ENCODE measurements at regions not wholly inside any gene's neighbourhood (a gene's known extent, or its start where the extent isn't known, plus 50 kb on each side); places are given as distances from the start of the nearest gene placed in this dataset.

DNA sequence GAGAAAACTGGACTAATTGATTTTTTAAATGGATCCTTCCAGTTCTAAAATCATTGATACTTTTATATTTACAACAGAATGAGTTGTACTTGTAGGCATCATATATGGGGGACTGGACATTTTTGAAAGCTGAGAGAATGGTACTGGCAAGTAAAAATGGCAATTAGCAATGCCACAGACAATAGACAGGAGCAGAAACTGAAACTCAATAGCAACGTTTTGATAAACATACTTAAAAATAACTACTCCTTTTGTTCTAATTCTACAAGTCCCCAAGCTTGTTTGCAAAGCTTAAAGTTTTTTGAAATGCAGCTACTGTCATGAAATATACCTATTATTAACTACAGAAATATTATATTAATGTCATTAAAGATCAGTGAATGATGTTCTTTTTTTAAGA, 52.8 kb upstream of the FBXL7 start:
- H3K9ac ChIP-seq (ENCODE audit: low read depth, low read length): no peak overlapping the region
- H3K4me1 ChIP-seq (ENCODE audit: insufficient read depth, low read length): no peaks in the 10 kb centered on the region
- H3K36me3 ChIP-seq (ENCODE audit: insufficient read depth, low read length): no peaks in the 10 kb centered on the region
- H3K9me3 ChIP-seq (ENCODE audit: control insufficient read depth, insufficient read depth, low read length): no peaks in the 10 kb centered on the region

- no peaks in the 10 kb centered on the region for H3K4me1 ChIP-seq (ENCODE audit: insufficient read depth, low read length)
- H3K36me3 ChIP-seq (ENCODE audit: insufficient read depth, low read length): no peaks in the 10 kb centered on the region
- no peaks in the 10 kb centered on the region for H3K9me3 ChIP-seq (ENCODE audit: control insufficient read depth, insufficient read depth, low read length)
- no peak overlapping the region for H3K9ac ChIP-seq (ENCODE audit: low read depth, low read length)
Observed at GRCh38 chr5:15446552-15446951, 53.4 kb upstream of the FBXL7 start.

DNA sequence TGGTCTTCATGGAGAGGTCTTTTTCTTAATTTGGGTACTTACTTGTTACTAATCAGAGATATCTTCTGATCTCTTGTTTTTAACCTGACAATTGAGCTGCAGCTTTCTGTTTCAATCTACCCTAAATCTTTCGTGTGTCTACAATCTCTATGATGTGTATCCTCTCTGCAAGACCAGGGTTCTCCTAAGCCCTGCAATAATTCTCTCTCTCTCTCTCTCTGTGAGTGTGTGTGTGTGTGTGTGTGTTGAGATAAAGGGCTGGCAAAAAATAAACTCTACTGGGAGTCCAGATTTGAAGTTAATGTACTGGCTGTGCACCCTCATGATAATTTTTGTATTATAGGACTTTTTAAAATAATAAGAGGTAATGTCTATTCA, 57.8 kb upstream of the FBXL7 start:
- H3K9ac ChIP-seq (ENCODE audit: low read depth, low read length): no peak overlapping the region
- H3K36me3 ChIP-seq (ENCODE audit: insufficient read depth, low read length): no peaks in the 10 kb centered on the region
- no peaks in the 10 kb centered on the region for H3K4me1 ChIP-seq (ENCODE audit: insufficient read depth, low read length)
- no peaks in the 10 kb centered on the region for H3K9me3 ChIP-seq (ENCODE audit: control insufficient read depth, insufficient read depth, low read length)

GRCh38 chr5:15441433-15442192, 58.4 kb upstream of the FBXL7 start:
- Histone ChIP-seq H3K9me3 (ENCODE audit: control insufficient read depth, insufficient read depth, low read length) (no peaks in the 10 kb centered on the region), H3K36me3 (ENCODE audit: insufficient read depth, low read length) (no peaks in the 10 kb centered on the region), H3K9ac (ENCODE audit: low read depth, low read length) (no peak overlapping the region), H3K4me1 (ENCODE audit: insufficient read depth, low read length) (no peaks in the 10 kb centered on the region)

GRCh38 chr5:15440434-15440833, 59.5 kb upstream of the FBXL7 start:
- no peaks in the 10 kb centered on the region for H3K4me1 ChIP-seq (ENCODE audit: insufficient read depth, low read length)
- H3K36me3 ChIP-seq (ENCODE audit: insufficient read depth, low read length): no peaks in the 10 kb centered on the region
- no peaks in the 10 kb centered on the region for H3K9me3 ChIP-seq (ENCODE audit: control insufficient read depth, insufficient read depth, low read length)
- H3K9ac ChIP-seq (ENCODE audit: low read depth, low read length): no peak overlapping the region

DNA sequence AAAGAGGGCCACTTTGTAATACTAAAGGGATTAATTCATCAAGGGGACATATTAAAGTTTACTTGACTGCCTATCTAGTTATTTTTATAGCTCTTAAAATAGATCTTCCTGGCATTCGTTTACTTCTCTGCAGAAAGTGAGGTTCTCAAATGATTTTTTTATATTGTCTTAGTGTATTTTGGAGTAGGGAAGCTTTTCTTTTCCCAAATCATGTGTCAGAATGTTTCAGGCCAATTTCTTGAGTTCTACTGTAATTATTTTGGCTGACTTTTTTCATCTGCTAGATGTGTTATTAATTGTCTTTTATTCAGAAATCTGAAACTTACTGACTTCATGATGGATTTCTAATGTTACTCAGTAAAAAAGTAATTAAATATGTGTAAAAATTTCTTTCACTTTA, 60.2 kb upstream of the FBXL7 start:
- Histone ChIP-seq H3K9ac (ENCODE audit: low read depth, low read length) (no peak overlapping the region), H3K9me3 (ENCODE audit: control insufficient read depth, insufficient read depth, low read length) (no peaks in the 10 kb centered on the region), H3K36me3 (ENCODE audit: insufficient read depth, low read length) (no peaks in the 10 kb centered on the region), H3K4me1 (ENCODE audit: insufficient read depth, low read length) (no peaks in the 10 kb centered on the region)

DNA sequence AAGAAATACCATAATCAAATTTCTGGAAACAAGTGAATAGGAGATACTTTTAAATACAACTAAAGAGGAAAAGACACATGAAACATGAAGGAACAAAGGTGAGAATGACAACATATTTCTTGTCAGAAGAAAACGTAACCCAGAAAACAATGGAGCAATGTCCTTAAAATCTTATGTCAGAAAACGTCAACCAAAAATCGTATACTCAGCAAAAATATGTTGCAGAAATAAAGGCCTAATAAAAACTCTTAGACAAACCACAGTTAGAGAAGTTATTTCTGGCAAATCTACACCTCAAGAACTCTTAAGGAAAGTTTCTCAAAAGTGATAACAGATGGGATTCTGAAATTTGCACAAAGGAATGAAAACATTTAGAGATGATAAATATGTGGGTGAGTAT, 66.3 kb upstream of the FBXL7 start:
- no peak overlapping the region for H3K9ac ChIP-seq (ENCODE audit: low read depth, low read length)
- no peaks in the 10 kb centered on the region for H3K9me3 ChIP-seq (ENCODE audit: control insufficient read depth, insufficient read depth, low read length)
- H3K36me3 ChIP-seq (ENCODE audit: insufficient read depth, low read length): no peaks in the 10 kb centered on the region
- H3K4me1 ChIP-seq (ENCODE audit: insufficient read depth, low read length): no peaks in the 10 kb centered on the region

GRCh38 chr5:15431923-15432322, 68.1 kb upstream of the FBXL7 start:
- no peaks in the 10 kb centered on the region for H3K36me3 ChIP-seq (ENCODE audit: insufficient read depth, low read length)
- no peak overlapping the region for H3K9ac ChIP-seq (ENCODE audit: low read depth, low read length)
- H3K9me3 ChIP-seq (ENCODE audit: control insufficient read depth, insufficient read depth, low read length): no peaks in the 10 kb centered on the region
- H3K4me1 ChIP-seq (ENCODE audit: insufficient read depth, low read length): no peaks in the 10 kb centered on the region

GRCh38 chr5:15425766-15426165, 74.2 kb upstream of the FBXL7 start:
- H3K4me1 ChIP-seq (ENCODE audit: insufficient read depth, low read length): peaks cover 12% of the 10 kb centered on the region
- H3K9ac ChIP-seq (ENCODE audit: low read depth, low read length): peak overlapping the region; percentile 32
- H3K9me3 ChIP-seq (ENCODE audit: control insufficient read depth, insufficient read depth, low read length): no peaks in the 10 kb centered on the region
- H3K36me3 ChIP-seq (ENCODE audit: insufficient read depth, low read length): no peaks in the 10 kb centered on the region

DNA sequence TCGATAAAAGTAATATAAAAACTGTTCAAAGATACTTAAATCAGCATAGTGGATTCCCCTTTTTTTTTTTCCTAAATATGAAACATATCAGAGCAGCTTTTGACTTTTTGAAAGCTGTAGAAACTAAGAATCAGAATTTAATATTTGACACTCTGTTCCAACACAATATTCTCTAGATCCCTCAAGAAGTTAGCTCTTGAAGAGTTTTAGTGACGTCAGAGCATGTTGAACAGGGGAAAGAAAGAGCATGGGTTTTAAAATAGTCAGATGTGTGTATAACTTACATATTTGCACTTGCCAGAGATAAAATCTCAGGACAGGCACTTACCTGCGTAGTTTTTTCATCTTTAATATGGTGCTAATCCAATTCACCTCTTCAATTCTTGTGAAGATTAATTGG, 75.2 kb upstream of the FBXL7 start:
- Histone ChIP-seq H3K9me3 (ENCODE audit: control insufficient read depth, insufficient read depth, low read length) (no peaks in the 10 kb centered on the region), H3K36me3 (ENCODE audit: insufficient read depth, low read length) (no peaks in the 10 kb centered on the region), H3K9ac (ENCODE audit: low read depth, low read length) (no peak overlapping the region), H3K4me1 (ENCODE audit: insufficient read depth, low read length) (peaks cover 12% of the 10 kb centered on the region)

- Histone ChIP-seq H3K9me3 (ENCODE audit: control insufficient read depth, insufficient read depth, low read length) (no peaks in the 10 kb centered on the region), H3K36me3 (ENCODE audit: insufficient read depth, low read length) (no peaks in the 10 kb centered on the region), H3K9ac (ENCODE audit: low read depth, low read length) (no peak overlapping the region), H3K4me1 (ENCODE audit: insufficient read depth, low read length) (peaks cover 12% of the 10 kb centered on the region)
Observed at GRCh38 chr5:15421921-15422412, 78.0 kb upstream of the FBXL7 start.

- Histone ChIP-seq H3K4me1 (ENCODE audit: insufficient read depth, low read length) (peaks cover 12% of the 10 kb centered on the region), H3K9me3 (ENCODE audit: control insufficient read depth, insufficient read depth, low read length) (no peaks in the 10 kb centered on the region), H3K36me3 (ENCODE audit: insufficient read depth, low read length) (no peaks in the 10 kb centered on the region), H3K9ac (ENCODE audit: low read depth, low read length) (no peak overlapping the region)
Observed at GRCh38 chr5:15421381-15421780, 78.6 kb upstream of the FBXL7 start.

GRCh38 chr5:15420201-15420600, 79.8 kb upstream of the FBXL7 start:
- H3K9ac ChIP-seq (ENCODE audit: low read depth, low read length): no peak overlapping the region
- peaks cover under 1% of the 10 kb centered on the region; the same call in 1 of the 2 replicates for H3K4me1 ChIP-seq (ENCODE audit: insufficient read depth, low read length)
- H3K9me3 ChIP-seq (ENCODE audit: control insufficient read depth, insufficient read depth, low read length): no peaks in the 10 kb centered on the region
- H3K36me3 ChIP-seq (ENCODE audit: insufficient read depth, low read length): no peaks in the 10 kb centered on the region

GRCh38 chr5:15417156-15417555, 82.8 kb upstream of the FBXL7 start:
- Histone ChIP-seq H3K9me3 (ENCODE audit: control insufficient read depth, insufficient read depth, low read length) (no peaks in the 10 kb centered on the region), H3K36me3 (ENCODE audit: insufficient read depth, low read length) (no peaks in the 10 kb centered on the region), H3K9ac (ENCODE audit: low read depth, low read length) (no peak overlapping the region), H3K4me1 (ENCODE audit: insufficient read depth, low read length) (no peaks in the 10 kb centered on the region)

DNA sequence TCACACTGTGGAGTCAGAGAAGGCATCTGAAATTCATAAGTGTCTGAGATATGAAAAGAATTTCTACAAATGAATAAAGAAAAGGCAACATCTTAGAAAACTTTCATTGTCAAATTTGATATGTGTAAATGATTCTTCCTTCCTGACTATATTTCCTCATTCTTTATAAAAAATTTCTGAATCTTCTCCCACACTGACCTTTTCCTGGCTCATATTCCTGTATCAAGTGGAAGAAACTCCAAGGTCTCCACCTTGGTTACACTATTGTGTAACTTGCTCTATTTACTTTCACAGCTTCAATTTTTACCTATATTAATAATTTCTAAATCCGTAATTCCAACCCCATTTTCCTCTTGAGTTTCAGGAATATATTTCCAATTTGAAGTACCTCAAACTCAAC, 93.5 kb upstream of the FBXL7 start:
- Histone ChIP-seq H3K9ac (ENCODE audit: low read depth, low read length) (no peak overlapping the region), H3K36me3 (ENCODE audit: insufficient read depth, low read length) (no peaks in the 10 kb centered on the region), H3K9me3 (ENCODE audit: control insufficient read depth, insufficient read depth, low read length) (no peaks in the 10 kb centered on the region), H3K4me1 (ENCODE audit: insufficient read depth, low read length) (no peaks in the 10 kb centered on the region)

All from ES-I3 (cell line).